Renal cortex interstitium (tissue), 11 donors: ENCODE measurements at regions not wholly inside any gene's neighbourhood (a gene's known extent, or its start where the extent isn't known, plus 50 kb on each side); places are given as distances from the start of the nearest gene placed in this dataset.

Source experiments
- DNase-seq, 11 donors: peaks; one replicate each; pipeline ENCODE4 v3.0.0-alpha.2; 2013; ENCODE audit warnings: low read depth in 9 of 11, low spot score in 4 of 11; ENCODE audit errors: extremely low read depth in 1 of 11

- DNase-seq, result no peak
Observed at GRCh38 chr5:77850536-77851175, 74.5 kb upstream of the TBCA start.

- no peak for DNase-seq
Observed at GRCh38 chr5:77849308-77849900, 73.3 kb upstream of the TBCA start.

- DNase-seq, result no peak
Observed at GRCh38 chr5:77847814-77848290, 71.7 kb upstream of the TBCA start.

- DNase-seq, result no peak
Observed at GRCh38 chr5:77847129-77847460, 71.0 kb upstream of the TBCA start.

- DNase-seq, result no peak
Observed at GRCh38 chr5:77846422-77847128, 70.4 kb upstream of the TBCA start.

GRCh38 chr5:77845324-77845646 is 69.1 kb upstream of the TBCA start:
- no peak for DNase-seq

- no peak for DNase-seq
Observed at GRCh38 chr5:77844623-77845323, 68.6 kb upstream of the TBCA start.

GRCh38 chr5:77844373-77844622 is 68.2 kb upstream of the TBCA start:
- no peak for DNase-seq

- DNase-seq, result no peak
Observed at GRCh38 chr5:77843570-77844372, 67.6 kb upstream of the TBCA start.

- DNase-seq, result no peak
Observed at GRCh38 chr5:77842243-77842642, 66.1 kb upstream of the TBCA start.

- DNase-seq, result no peak
Observed at GRCh38 chr5:77841616-77842015, 65.5 kb upstream of the TBCA start.

- no peak for DNase-seq
Observed at GRCh38 chr5:77840930-77841329, 64.8 kb upstream of the TBCA start.

GRCh38 chr5:77839691-77840090 is 63.6 kb upstream of the TBCA start:
- no peak for DNase-seq

GRCh38 chr5:77832938-77833337 is 56.8 kb upstream of the TBCA start:
- DNase-seq, result no peak

GRCh38 chr5:77832166-77832770 is 56.1 kb upstream of the TBCA start:
- no peak for DNase-seq

GRCh38 chr5:77828445-77828844 is 52.3 kb upstream of the TBCA start:
- DNase-seq, result no peak
